ENCODE measurements at regions not wholly inside any gene's neighbourhood (a gene's known extent, or its start where the extent isn't known, plus 50 kb on each side); places are given as distances from the start of the nearest gene placed in this dataset.

- no peak for TF ChIP-seq CTCF (IDR thresholded peaks at IDR 0.05)
- no peak for TF ChIP-seq NR3C1 (IDR thresholded peaks at IDR 0.05)
- TF ChIP-seq, protein P1, sequence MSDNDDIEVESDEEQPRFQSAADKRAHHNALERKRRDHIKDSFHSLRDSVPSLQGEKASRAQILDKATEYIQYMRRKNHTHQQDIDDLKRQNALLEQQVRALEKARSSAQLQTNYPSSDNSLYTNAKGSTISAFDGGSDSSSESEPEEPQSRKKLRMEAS (IDR thresholded peaks at IDR 0.05), result no peak
- TF ChIP-seq RFX5 (IDR thresholded peaks at IDR 0.05), result no peak
- TF ChIP-seq POLR2A (IDR thresholded peaks at IDR 0.05; ENCODE audit: low read length), result no peak
- TF ChIP-seq RAD21 (conservative IDR thresholded peaks at IDR 0.05 in 1 of 2, IDR thresholded peaks at IDR 0.05 in 1 of 2), result no peak
- no peak for TF ChIP-seq EP300 (IDR thresholded peaks at IDR 0.05)
- TF ChIP-seq, protein P2, sequence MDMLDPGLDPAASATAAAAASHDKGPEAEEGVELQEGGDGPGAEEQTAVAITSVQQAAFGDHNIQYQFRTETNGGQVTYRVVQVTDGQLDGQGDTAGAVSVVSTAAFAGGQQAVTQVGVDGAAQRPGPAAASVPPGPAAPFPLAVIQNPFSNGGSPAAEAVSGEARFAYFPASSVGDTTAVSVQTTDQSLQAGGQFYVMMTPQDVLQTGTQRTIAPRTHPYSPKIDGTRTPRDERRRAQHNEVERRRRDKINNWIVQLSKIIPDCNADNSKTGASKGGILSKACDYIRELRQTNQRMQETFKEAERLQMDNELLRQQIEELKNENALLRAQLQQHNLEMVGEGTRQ (IDR thresholded peaks at IDR 0.05), result no peak
- no peak for TF ChIP-seq CHD4 (IDR thresholded peaks at IDR 0.05; ENCODE audit: borderline replicate concordance)
- no peak for TF ChIP-seq NFE2L2 (conservative IDR thresholded peaks at IDR 0.05; ENCODE audit: low read length)
- TF ChIP-seq ELK1 (IDR thresholded peaks at IDR 0.05; ENCODE audit: low read depth, low read length), result no peak
- no peak for TF ChIP-seq BHLHE40 (IDR thresholded peaks at IDR 0.05; ENCODE audit: low read depth, low read length)
- no peak for TF ChIP-seq REST (IDR thresholded peaks at IDR 0.05)
- no peak for TF ChIP-seq PHF8 (IDR thresholded peaks at IDR 0.05; ENCODE audit: borderline replicate concordance, low read depth)
These were observed 66.2 kb upstream of the SLC2A1 start for GRCh38 chr1:43024905-43025304.
